ENCODE measurements at regions not wholly inside any gene's neighbourhood (a gene's known extent, or its start where the extent isn't known, plus 50 kb on each side); places are given as distances from the start of the nearest gene placed in this dataset.

- no peak overlapping the region for H3K27ac ChIP-seq (ENCODE audit: low read length)
- H3K9ac ChIP-seq (ENCODE audit: low read length): no peak overlapping the region
- no peak overlapping the region for H3K4me3 ChIP-seq (ENCODE audit: low read length)
- no peaks in the 10 kb centered on the region for H3K36me3 ChIP-seq (replicated peaks; ENCODE audit: low read depth, low read length)
- H3K4me1 ChIP-seq (ENCODE audit: low read length): no peaks in the 10 kb centered on the region
- 0 out of 2 replicates have a peak, but pooled peaks cover 2% of the 10 kb centered on the region for H3K27me3 ChIP-seq (ENCODE audit: low read depth, low read length)
- TF ChIP-seq EZH2phosphoT487 (IDR thresholded peaks at IDR 0.05; ENCODE audit: low read depth) (no peak), CTCF (IDR thresholded peaks at IDR 0.05; ENCODE audit: low read depth, low read length) (no peak)
- no peaks in the 10 kb centered on the region for H3K79me2 ChIP-seq (ENCODE audit: low read length)
- no peaks in the 10 kb centered on the region for H3K9me3 ChIP-seq (ENCODE audit: insufficient read depth, low read length)
- H2AFZ ChIP-seq (ENCODE audit: low read depth, low read length): no peak overlapping the region
- no peak overlapping the region for H3K4me2 ChIP-seq (ENCODE audit: low read length)
- H4K20me1 ChIP-seq (ENCODE audit: insufficient read depth, low read length): no peaks in the 10 kb centered on the region
Observed at GRCh38 chr10:43801626-43802025, 152.9 kb upstream of the ZNF32 start.

- Histone ChIP-seq H3K27me3 (ENCODE audit: low read depth, low read length) (0 out of 2 replicates have a peak, but pooled peaks cover 2% of the 10 kb centered on the region), H3K9me3 (ENCODE audit: insufficient read depth, low read length) (no peaks in the 10 kb centered on the region), H3K27ac (ENCODE audit: low read length) (no peak overlapping the region), H3K4me1 (ENCODE audit: low read length) (no peaks in the 10 kb centered on the region), H3K36me3 (replicated peaks; ENCODE audit: low read depth, low read length) (no peaks in the 10 kb centered on the region), H3K79me2 (ENCODE audit: low read length) (no peaks in the 10 kb centered on the region), H4K20me1 (ENCODE audit: insufficient read depth, low read length) (no peaks in the 10 kb centered on the region), H2AFZ (ENCODE audit: low read depth, low read length) (no peak overlapping the region), H3K4me2 (ENCODE audit: low read length) (no peak overlapping the region), H3K4me3 (ENCODE audit: low read length) (no peak overlapping the region), H3K9ac (ENCODE audit: low read length) (no peak overlapping the region)
- no peak for TF ChIP-seq EZH2phosphoT487 (IDR thresholded peaks at IDR 0.05; ENCODE audit: low read depth)
- TF ChIP-seq CTCF (IDR thresholded peaks at IDR 0.05; ENCODE audit: low read depth, low read length): no peak
Observed at GRCh38 chr10:43801140-43801539, 152.5 kb upstream of the ZNF32 start.

GRCh38 chr10:43796781-43797180, 148.1 kb upstream of the ZNF32 start:
- Histone ChIP-seq H3K79me2 (ENCODE audit: low read length) (no peaks in the 10 kb centered on the region), H3K4me3 (ENCODE audit: low read length) (no peak overlapping the region), H3K9ac (ENCODE audit: low read length) (no peak overlapping the region), H3K4me1 (ENCODE audit: low read length) (no peaks in the 10 kb centered on the region), H3K4me2 (ENCODE audit: low read length) (no peak overlapping the region), H3K36me3 (replicated peaks; ENCODE audit: low read depth, low read length) (no peaks in the 10 kb centered on the region), H3K27ac (ENCODE audit: low read length) (no peak overlapping the region), H2AFZ (ENCODE audit: low read depth, low read length) (no peak overlapping the region), H3K27me3 (ENCODE audit: low read depth, low read length) (0 out of 2 replicates have a peak, but pooled peaks cover 2% of the 10 kb centered on the region), H3K9me3 (ENCODE audit: insufficient read depth, low read length) (no peaks in the 10 kb centered on the region), H4K20me1 (ENCODE audit: insufficient read depth, low read length) (no peaks in the 10 kb centered on the region)
- no peak for TF ChIP-seq EZH2phosphoT487 (IDR thresholded peaks at IDR 0.05; ENCODE audit: low read depth)
- no peak for TF ChIP-seq CTCF (IDR thresholded peaks at IDR 0.05; ENCODE audit: low read depth, low read length)

- H3K4me2 ChIP-seq (ENCODE audit: low read length): no peak overlapping the region
- H3K9ac ChIP-seq (ENCODE audit: low read length): no peak overlapping the region
- no peak overlapping the region for H3K27ac ChIP-seq (ENCODE audit: low read length)
Observed at GRCh38 chr10:43795639-43796038, 147.0 kb upstream of the ZNF32 start.

More at GRCh38 chr10:43795639-43796038, 147.0 kb upstream of the ZNF32 start:
- no peak overlapping the region for H2AFZ ChIP-seq (ENCODE audit: low read depth, low read length)
- H3K79me2 ChIP-seq (ENCODE audit: low read length): no peaks in the 10 kb centered on the region
- no peak for TF ChIP-seq EZH2phosphoT487 (IDR thresholded peaks at IDR 0.05; ENCODE audit: low read depth)
- no peak for TF ChIP-seq CTCF (IDR thresholded peaks at IDR 0.05; ENCODE audit: low read depth, low read length)
- H3K9me3 ChIP-seq (ENCODE audit: insufficient read depth, low read length): no peaks in the 10 kb centered on the region
- no peaks in the 10 kb centered on the region for H3K27me3 ChIP-seq (ENCODE audit: low read depth, low read length)
- no peaks in the 10 kb centered on the region for H3K36me3 ChIP-seq (replicated peaks; ENCODE audit: low read depth, low read length)
- H4K20me1 ChIP-seq (ENCODE audit: insufficient read depth, low read length): no peaks in the 10 kb centered on the region
- H3K4me1 ChIP-seq (ENCODE audit: low read length): no peaks in the 10 kb centered on the region
- no peak overlapping the region for H3K4me3 ChIP-seq (ENCODE audit: low read length)
